ENCODE measurements at regions not wholly inside any gene's neighbourhood (a gene's known extent, or its start where the extent isn't known, plus 50 kb on each side); places are given as distances from the start of the nearest gene placed in this dataset.
A peak's percentile ranks its signal among the peaks of the same experiment; 100 is the strongest.

DNA sequence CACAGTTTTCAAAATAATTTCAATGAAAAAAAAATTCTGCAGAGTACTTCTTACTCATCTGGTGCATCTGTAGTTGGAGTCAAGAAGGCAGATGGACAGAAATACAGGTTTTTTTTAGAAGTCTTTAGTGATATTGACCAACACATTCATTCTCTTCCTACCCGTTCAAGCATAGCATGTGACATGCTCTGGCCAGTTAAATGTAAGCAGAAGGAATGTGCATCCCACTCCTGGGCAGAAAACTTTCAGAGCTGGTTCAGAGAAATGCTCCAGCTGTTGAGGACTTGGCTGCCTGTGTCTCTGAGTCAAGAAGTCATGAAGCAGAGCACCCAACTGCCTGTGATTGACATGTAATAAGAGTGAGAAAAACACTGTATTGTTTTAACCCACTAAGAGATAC is 665.3 kb upstream of the IGFBP3 start:
- DNase-seq (ENCODE audit: low read depth in 2 of 2): no peak

DNA sequence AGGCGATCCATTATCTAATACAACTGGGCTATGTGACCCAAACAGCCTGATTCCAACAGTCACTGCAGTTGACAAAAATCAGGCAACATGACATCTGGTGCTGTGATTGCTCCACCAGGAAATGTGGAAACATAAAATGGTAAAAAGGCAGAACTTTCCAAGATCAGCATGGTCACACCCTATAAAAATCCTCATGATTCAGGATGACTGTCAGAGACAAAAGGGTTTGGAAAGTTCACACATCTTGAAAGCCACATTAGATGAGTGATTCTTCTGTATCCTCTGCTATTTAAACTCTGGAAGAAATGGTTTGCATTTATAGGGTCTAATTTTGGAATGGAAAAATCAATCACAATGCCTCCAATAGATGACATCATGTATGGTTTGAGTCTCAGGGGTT is 662.6 kb upstream of the IGFBP3 start:
- peak in 1 of 2 donors; percentile 22 for DNase-seq (ENCODE audit: low read depth in 2 of 2)

DNA sequence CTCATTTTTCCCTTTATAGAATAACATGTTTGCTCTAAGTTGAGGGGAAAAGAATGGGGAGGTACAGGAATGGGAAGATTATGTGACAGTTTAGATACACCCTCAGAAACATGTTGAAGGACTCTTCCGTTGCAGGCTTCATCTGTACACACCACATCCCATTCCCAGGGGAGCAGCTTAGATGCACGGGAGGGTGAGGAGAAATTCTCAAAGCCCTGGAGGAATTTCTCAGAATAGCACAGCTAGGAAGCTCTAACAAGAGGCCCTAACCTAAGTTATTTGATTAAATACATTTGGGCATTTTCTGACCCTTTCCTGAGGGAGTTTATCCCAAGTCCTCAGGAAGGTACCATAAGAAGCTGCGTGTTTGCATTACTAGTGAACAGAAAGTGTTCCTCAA is 660.2 kb upstream of the IGFBP3 start:
- no peak for DNase-seq (ENCODE audit: low read depth in 2 of 2)

DNA sequence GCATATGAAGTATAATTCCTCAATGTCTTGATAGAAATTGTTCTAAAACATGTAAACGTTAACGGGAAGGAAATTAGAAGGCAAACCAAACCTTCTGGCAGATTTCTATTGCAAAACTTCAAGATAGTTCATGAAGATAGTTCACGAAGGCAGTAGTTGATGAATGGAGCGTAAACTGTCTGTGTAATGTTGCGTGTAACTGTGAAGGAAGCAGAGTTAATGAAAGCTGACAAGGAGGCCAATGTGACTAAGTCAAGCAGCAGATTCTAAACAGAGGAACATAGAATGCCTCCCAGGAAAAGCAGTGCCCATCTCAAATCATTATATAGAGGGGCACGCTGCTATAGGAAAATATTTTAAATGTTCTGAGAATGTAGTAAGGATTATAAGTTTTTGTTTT is 659.7 kb upstream of the IGFBP3 start:
- no peak for DNase-seq (ENCODE audit: low read depth in 2 of 2)

DNA sequence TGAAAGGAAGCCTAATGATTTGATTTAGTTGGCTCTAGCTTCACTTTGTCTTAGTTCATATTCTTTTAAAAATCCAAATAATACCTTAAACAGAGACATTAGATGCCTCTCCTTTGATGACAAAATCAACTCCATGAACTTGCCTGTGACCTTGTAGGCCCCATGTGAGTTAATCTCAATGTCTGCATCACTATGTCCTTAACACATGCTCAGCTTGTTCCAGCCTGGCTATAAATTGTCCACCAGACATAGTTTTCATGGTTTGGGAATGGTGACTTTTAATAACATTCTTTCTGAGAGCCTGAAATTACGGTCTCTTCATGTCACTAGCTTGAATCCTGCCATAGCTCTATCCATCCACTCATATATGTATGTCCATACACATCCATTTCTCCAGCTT is 656.3 kb upstream of the IGFBP3 start:
- DNase-seq (ENCODE audit: low read depth in 2 of 2): no peak

DNA sequence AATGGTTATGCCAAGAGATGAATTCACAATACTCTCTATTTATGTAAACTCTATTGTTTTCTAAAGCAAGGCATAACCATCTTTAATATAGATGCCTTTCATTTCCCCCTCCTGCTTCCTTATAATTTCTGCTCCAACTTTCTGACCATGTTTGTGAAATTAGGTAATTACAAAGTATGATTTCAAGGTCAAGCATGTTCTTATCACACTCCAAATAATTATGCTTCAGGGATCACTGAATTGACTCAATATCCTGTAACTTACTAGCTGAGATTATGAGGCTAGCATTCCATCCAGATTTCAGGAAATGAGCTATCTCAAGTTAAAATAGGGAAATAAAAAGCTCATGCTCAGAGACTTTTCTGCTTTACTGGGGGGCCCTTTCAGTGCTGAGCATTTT is 655.9 kb upstream of the IGFBP3 start:
- peak in 1 of 2 donors; percentile 62 for DNase-seq (ENCODE audit: low read depth in 2 of 2)

DNA sequence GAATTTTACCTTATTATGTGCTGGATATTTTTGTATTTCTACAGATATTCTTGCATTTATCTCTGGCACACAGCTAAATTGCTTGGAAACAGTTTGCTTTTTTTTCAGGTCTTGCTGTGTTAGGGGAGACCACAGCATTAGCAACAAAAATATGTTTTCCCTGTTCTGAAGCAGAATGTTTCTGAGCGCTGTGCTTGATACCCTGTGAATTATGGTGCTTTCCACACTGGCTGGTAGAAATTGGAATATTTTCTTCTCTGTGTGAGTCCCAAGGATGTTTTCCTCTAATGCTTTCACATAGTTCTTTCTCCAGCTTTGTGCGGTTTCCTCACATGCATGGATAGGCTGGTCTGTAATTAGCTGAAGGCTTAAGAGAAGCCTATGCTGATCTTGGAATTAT is 651.6 kb upstream of the IGFBP3 start:
- DNase-seq (ENCODE audit: low read depth in 2 of 2): no peak

DNA sequence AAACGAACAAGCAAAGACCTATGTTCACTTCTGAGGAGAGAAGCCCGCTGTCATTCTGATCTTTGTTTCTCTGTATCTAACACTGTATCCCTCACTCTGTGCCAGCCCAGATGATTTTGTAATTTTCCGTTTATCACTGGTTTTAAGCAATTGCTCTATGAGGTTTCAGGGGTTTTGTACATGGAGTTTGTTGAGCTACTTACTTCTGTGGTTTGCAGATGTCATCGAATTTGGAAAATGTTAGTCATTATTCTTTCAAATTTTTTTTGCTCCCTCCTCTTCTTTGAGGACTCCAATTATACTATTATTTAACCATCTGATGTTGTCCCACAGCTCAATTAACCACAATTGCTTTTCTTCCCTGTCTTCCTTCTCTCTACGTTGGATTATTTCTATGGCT is 650.9 kb upstream of the IGFBP3 start:
- no peak for DNase-seq (ENCODE audit: low read depth in 2 of 2)

DNA sequence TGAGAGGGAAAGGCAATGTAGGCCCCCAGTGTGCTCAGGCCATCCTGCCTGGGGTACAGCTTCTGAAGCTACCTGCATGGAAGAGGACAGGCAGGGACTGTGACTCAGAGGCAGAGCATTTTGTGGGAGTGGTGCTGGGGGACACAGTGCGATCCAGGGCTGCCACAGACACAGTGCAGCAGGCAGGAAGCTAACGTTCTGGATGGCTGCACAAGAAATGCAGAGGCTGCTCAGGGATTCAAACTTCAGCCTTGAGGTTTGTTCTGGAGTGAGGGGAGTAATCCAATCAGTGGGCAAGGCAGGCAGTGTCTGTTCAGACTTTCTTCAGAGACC is 648.0 kb upstream of the IGFBP3 start:
- DNase-seq (ENCODE audit: low read depth in 2 of 2): no peak

DNA sequence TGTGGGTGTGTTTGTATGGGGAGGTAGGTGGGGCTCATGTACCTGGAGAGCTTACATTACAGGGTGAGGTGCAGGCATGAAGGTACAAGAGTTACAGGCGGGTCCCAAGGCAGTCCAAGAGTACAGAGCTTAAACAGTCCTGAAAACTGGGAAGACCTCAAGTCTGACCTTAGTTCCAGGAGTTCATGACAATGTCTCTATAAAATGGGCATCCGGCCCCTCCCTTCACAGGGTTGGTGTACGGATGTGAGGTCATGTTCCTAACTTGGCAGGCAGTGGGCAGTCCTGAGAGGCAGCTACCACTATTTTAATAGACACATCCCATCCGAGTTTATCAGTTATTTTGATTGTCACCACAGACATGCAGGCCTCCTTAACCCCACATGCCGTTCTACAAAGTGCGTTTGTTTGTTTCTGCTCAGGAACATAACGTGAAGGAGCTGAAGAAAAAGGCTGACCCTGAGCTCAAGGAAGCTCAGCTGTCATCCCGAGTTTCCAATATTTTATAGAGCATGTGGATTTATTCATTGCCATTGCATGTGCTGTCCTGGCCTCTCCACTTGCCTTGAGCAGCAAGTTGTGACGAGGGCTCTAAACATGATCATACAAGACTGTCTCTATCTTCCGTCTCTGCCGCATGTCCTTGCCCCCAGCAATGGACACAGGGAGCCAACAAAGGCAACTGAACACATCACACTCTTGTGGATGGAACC is 647.5 kb upstream of the IGFBP3 start:
- peak; percentile 28 to 32 for DNase-seq (ENCODE audit: low read depth in 2 of 2)

DNA sequence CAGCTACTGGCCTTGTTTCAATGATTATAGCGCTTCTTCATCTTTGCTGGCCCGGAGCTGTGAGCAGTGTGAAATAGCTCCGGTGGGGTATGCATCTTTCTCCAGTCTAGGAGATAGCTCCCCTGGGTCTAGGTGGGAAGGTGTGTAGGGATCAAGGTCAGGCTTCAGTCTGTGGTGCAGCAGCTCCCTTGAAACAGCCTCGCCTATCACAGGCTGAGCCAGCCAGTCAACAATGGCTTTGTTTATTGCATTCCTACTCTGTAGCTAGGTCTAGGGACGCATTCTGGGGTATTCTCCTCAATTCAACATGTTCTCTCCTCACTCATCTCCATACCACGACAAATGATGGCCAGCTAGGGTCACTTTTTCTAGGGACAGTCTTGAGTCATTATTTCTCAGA is 646.8 kb upstream of the IGFBP3 start:
- DNase-seq (ENCODE audit: low read depth in 2 of 2): no peak

DNA sequence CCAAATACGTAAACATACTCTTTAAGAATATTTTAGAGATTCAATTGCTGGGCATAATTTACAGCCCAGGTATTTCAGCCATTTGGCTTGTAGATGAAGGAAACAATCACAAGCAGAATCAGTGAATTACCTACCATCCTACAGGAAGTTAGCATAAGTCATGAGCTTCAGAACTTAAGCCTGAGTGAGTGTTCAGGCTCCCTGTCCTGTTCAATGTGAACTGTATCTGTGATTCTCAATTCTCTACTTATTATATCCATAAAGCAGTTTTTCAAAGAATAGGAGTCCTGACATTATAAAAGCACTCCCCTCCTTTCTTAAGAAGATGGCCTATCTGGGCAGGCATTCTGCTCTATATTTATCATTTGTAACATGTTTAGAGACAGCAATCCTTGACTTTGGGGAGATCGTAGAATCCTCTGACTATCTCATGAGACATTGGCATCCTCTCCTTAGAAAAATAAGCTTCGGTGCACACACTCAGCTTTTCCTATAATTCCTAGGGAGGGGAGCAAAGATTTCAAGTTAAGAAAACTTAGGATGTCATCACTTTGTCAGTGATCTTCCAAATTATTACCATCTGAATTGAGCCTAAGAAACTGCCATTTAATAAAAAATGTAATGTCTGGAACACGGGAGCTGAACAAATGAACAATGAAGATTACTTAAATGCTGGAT is 645.2 kb upstream of the IGFBP3 start:
- DNase-seq (ENCODE audit: low read depth in 2 of 2): no peak

DNA sequence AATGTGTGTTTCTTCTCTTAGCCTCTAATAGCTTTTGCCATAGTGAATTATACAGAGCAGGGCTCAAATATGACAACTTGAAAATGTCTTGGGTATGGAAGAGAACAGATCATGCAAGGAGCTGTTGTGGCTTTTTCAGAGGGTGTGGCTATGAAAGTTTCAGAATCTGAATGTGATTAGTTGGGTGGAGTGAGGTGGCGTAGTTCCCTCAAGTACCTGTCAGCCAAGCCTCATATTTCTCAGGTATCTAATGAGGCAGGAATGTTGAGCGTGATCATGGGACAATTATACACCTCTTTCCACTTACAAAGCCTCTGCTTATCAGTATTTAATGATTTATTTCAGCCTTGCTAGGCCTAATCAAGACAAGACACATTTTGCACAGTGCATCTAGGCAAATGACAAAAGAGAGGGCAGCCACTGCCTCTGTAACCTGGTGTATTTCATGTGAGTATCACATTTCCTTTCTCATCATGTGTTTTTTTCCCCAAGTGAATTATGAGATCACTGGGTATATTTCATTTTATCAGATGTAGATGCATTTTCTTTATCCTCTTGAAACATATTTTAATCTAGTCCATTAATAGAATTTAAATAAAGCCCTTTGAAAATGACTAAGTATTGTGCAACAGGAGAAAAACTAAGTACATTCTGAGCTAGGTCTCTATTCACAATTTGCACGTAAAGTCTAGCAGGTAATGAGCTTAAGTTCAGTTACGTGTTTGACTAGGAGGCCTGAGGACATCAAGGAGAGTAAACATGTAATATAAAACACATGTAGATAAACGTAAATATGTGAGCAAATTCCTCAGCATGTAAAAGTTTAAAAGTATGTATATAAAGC is 644.4 kb upstream of the IGFBP3 start:
- DNase-seq (ENCODE audit: low read depth in 2 of 2): no peak

DNA sequence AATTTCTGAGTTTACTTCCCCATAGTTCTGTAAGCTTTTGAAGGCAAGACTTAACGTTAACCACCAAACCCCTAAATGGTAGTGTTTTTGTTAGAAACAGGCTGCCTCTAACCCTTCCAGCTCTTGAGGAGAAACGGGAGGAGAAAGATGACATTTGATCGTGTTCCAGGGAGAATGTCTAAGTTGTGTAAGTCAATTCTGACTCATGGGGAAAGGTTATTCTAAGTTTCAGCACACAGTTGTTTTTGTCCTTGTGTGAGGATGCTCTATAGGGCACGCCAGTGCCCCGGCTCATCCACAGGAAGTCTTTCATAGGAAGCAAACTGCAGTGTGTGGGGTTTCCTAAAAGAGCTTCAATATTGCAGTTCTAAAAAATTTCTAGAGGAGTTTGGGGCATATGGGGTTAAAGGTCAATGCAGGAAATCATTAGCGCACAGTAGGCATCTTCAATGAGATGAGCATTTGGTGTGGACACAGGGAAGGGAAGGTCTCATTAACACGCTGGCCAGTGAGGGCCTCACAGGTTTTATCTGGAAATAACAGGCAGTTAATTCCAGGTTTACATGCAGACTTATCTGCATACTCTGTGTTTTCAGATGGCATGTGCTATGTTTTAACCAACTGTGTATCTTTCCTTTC is 638.2 kb upstream of the IGFBP3 start:
- peak in 1 of 2 donors; percentile 29 for DNase-seq (ENCODE audit: low read depth in 2 of 2)

DNA sequence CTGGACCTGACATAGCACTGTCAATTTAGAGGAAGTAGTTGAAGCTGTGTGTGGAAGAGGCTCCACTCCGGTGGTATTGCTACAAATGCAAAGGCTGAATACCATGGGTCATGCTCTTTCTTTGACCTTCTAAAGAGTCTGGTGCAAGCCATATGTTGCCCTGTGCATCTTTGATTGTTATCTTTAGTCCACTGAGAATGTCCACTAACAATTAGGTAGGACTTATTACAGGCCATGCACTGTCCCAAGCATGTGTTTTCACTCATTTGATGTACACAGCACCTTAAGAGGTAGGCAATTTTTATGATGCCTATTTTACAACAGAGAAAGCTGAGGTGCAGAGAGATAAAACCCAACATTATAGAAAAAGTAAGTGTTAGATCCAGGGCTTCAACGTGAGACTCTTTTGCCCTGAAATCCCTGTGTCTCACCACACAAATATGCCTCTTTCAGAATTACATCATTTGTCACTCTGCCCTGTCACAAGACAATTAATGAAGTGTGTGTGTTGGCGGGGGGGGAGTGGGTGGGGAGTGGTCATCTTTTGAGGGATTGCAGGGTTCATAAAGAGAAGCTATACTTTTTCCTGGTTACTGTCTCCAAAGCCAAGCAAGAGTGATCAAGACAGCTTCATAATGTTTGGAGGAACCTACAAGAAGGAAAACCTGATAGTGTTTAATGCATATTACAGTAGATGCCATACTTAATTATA is 637.6 kb upstream of the IGFBP3 start:
- DNase-seq (ENCODE audit: low read depth in 2 of 2): peak in 1 of 2 donors; percentile 39

DNA sequence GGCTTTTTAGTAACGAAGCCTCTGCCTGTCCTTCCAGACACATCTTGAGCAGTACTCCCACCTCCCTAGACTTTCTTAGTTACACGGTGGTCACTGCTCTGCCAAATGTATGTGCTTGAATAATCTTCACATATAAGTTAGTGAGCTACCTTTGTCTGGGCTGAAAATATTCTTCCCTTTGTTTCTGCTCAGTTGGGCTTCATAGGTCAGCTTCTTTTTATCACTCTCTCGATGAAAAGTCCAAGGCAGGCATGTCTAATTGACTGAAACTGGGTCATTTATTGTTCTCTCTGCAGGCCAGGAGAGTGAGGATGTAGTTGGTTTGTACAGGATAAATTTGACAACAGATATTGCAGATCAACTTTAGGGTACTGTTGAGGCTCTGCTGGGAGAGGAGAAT is 636.7 kb upstream of the IGFBP3 start:
- DNase-seq (ENCODE audit: low read depth in 2 of 2): no peak

DNA sequence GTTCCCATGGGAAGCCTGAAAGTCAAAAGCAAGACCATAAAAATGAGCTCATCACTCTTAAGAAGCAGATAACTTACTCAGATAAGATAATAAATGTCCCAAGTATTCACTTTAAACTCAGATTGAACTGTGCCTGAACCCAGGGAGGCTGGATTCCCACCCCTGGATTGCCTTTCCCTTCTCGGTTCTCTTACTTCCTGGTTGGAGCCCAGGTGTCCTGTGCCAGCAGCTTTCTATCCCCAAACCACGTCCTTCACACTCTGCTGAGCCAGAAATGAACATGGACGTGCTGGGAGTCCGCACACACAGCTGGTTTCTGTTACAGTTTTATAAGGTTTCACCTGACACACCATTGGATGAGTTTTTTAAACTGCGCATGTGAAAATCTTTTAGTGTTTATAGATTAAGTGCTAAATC is 636.2 kb upstream of the IGFBP3 start:
- no peak for DNase-seq (ENCODE audit: low read depth in 2 of 2)

DNA sequence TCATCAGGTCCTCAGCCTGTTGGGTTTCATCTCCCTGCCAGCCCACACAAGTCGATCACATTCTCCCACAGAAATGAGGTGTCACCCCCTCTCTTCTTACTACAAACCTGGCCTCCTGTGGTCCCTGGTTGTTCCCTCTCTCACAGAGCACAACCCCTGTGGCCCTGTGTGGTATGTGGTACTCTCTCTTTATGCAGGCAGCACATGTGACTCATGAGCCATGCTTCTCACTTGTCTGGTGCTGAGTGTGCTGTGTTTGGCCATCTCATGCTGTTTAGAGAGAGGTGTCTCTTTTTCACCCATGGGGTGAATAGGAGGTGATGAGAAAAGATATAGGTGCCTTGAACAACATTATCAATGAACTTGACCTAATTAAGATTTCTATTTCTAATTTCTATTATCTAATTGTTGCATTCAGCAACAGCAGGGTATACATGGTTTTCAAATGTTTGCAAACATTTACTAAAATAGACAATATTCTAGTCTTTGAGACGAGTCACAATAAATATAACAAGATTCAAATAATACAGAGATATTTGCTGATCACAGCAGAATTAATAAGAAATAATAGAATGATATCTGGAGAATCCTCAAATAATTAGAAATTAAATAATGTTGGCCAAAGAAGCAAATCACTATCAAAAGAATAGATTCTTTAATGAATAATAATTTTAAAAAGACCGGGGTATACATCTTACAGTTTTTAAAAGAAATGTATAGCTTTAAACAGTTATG is 633.8 kb upstream of the IGFBP3 start:
- no peak for DNase-seq (ENCODE audit: low read depth in 2 of 2)

DNA sequence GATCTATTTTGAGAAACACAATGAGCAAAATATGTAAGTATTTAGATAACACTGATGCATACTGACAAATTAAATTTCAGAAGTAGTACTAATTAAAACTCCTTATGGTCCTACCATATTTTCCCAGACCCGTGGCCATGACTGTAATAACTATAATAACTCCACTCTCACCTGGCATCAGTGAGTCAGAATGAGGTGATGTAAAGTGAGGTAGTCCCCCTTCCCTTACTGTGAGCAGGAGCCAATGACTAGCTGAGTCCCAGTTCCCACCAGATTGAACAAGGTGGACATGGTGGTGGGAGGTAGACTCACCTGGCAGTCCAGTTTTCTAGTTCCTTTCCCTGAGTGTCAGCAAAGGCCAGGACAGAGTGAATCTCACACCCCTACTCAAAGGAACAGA is 630.5 kb upstream of the IGFBP3 start:
- DNase-seq (ENCODE audit: low read depth in 2 of 2): no peak

DNA sequence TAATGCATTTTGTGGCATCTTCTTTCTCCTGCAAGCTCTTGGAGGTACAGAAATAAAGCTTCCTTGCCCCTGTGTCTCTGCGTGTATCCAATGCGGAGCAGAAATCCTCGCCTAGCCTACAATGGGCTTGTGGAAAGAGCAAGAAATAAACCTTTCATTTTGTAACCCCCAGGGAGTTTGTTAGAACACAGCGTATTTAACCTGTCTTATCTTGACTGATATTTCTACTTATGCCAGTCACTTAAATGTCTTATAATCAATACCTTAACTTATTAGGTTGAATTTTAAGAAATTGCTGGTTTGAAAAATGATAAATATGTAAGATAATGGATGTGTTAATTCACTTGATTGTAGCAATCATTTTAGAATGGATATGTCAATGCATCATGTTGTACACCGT is 629.8 kb upstream of the IGFBP3 start:
- DNase-seq (ENCODE audit: low read depth in 2 of 2): no peak

All from lung microvascular endothelial cell (primary cell).